OCI-LY7 (cell line): ENCODE measurements at regions not wholly inside any gene's neighbourhood (a gene's known extent, or its start where the extent isn't known, plus 50 kb on each side); places are given as distances from the start of the nearest gene placed in this dataset.

ENCODE experiments used
- BruUV-seq: library from RNA; stranded (reverse); fragments of 400-500 nt; replicated peaks from 2 replicates; lab custom pipeline; 2021; lab: Mats Ljungman, UMichigan
- CTCF ChIA-PET: fragments of 300-600 bp; sonication (Branson Sonifier 250); formaldehyde crosslinking; loops from one replicate; lab custom pipeline; 2022; ENCODE audit warnings: antibody characterized with exemption; ENCODE audit not compliant: unreplicated experiment; lab: Charles Lee
- POLR2A ChIA-PET: fragments of 300-600 bp; sonication (Branson Sonifier 250); formaldehyde crosslinking; loops from one replicate; lab custom pipeline; 2022; ENCODE audit warnings: antibody characterized with exemption; lab: Charles Lee
- DNase-seq: peaks from one replicate; pipeline ENCODE4 v3.0.0-alpha.2; 2015; ENCODE audit warnings: low spot score
- H2AFZ ChIP-seq: fragments of 200-600 bp; sonication (generic), shearing (Covaris generic); 2 replicates; pipeline ENCODE4 v1.6.1; 2014; ENCODE audit warnings: mild to moderate bottlenecking, antibody characterized with exemption, low read length, moderate library complexity
- H3K27ac ChIP-seq: fragments of 200-600 bp; sonication (generic); 2 replicates; pipeline ENCODE4 v1.5.1; 2014; ENCODE audit warnings: mixed run types, low read depth, mild to moderate bottlenecking, moderate library complexity, low read length, inconsistent platforms; ENCODE audit not compliant: poor library complexity, severe bottlenecking
- H3K36me3 ChIP-seq: fragments of 200-600 bp; sonication (generic); 2 replicates; pipeline ENCODE4 v1.6.1; 2014; ENCODE audit warnings: mild to moderate bottlenecking, antibody characterized with exemption, low read length, moderate library complexity, mixed read lengths; ENCODE audit not compliant: insufficient read depth
- H3K4me1 ChIP-seq: fragments of 200-600 bp; sonication (generic); 2 replicates; pipeline ENCODE4 v1.5.1; 2014; ENCODE audit warnings: mild to moderate bottlenecking, low read length; ENCODE audit not compliant: insufficient read depth, poor library complexity, severe bottlenecking
- H3K4me2 ChIP-seq: fragments of 200-600 bp; sonication (generic); 2 replicates; pipeline ENCODE4 v1.6.1; 2014; ENCODE audit warnings: mild to moderate bottlenecking, low read length
- H3K4me3 ChIP-seq: fragments of 200-600 bp; sonication (generic); 2 replicates; pipeline ENCODE4 v1.5.1; 2014; ENCODE audit warnings: mild to moderate bottlenecking, low read depth, low read length; ENCODE audit not compliant: poor library complexity, severe bottlenecking
- H3K79me2 ChIP-seq: fragments of 200-600 bp; sonication (generic); 2 replicates; pipeline ENCODE4 v1.6.1; 2016; ENCODE audit warnings: low read depth, mild to moderate bottlenecking, low read length, moderate library complexity, mixed read lengths; ENCODE audit not compliant: insufficient read depth
- H3K9me2 ChIP-seq: fragments of 200-600 bp; sonication (generic); 2 replicates; pipeline ENCODE4 v1.6.1; 2016; ENCODE audit warnings: mild to moderate bottlenecking, low read length, mixed read lengths; ENCODE audit not compliant: insufficient read depth
- H3K9me3 ChIP-seq: fragments of 200-600 bp; sonication (generic); 2 replicates; pipeline ENCODE4 v1.6.1; 2014; ENCODE audit warnings: mild to moderate bottlenecking, mixed run types, low read length, mixed read lengths
- H4K20me1 ChIP-seq: fragments of 200-600 bp; sonication (generic); 2 replicates; pipeline ENCODE4 v1.6.1; 2014; ENCODE audit warnings: mild to moderate bottlenecking, antibody characterized with exemption, low read length, moderate library complexity, mixed read lengths; ENCODE audit not compliant: insufficient read depth
- EZH2phosphoT487 ChIP-seq: fragments of 200-600 bp; sonication (generic); IDR thresholded peaks from 2 replicates; pipeline ENCODE4 v1.6.1; 2018; ENCODE audit warnings: low read depth, borderline replicate concordance, mild to moderate bottlenecking, mixed run types, antibody characterized with exemption, low read length, moderate library complexity, mixed read lengths
- intact Hi-C: fragments of 100-400 bp; cut with micrococcal nuclease; formaldehyde crosslinking; loops from one replicate; pipeline ENCODE4 v1.10.0; 2022; ENCODE audit not compliant: unreplicated experiment
- TF ChIP-seq, protein P1 (sequence below): fragments of 200-600 bp; sonication (generic); conservative IDR thresholded peaks from 2 replicates; pipeline ENCODE4 v1.5.1; 2014; ENCODE audit warnings: mild to moderate bottlenecking, antibody characterized with exemption, low read length, moderate library complexity, mixed read lengths

DNA sequence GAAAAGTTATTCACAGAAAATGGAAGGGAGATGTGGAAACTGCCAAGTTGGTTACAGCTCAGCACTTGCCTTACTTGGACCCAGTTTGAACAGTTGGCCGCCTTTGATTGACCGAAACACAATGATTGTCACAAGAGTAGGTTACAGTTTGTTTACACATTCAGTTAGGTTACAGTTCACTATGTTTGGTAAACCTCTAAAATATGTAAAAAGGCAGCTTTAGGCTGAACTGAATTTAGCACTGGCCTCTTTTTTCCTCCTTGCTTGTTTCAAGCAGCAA lies 116.2 kb downstream of the OLIG3 start:
- Histone ChIP-seq H3K4me1 (no peaks in the 10 kb centered on the region), H3K4me2 (no peak overlapping the region), H2AFZ (no peak overlapping the region), H3K27ac (no peak overlapping the region), H3K9me3 (peaks cover 11% of the 10 kb centered on the region), H3K36me3 (no peaks in the 10 kb centered on the region; the same call in 1 of the 2 replicates), H3K79me2 (no peaks in the 10 kb centered on the region), H3K4me3 (no peak overlapping the region), H4K20me1 (no peaks in the 10 kb centered on the region), H3K9me2 (no peaks in the 10 kb centered on the region)
- TF ChIP-seq, protein P1, sequence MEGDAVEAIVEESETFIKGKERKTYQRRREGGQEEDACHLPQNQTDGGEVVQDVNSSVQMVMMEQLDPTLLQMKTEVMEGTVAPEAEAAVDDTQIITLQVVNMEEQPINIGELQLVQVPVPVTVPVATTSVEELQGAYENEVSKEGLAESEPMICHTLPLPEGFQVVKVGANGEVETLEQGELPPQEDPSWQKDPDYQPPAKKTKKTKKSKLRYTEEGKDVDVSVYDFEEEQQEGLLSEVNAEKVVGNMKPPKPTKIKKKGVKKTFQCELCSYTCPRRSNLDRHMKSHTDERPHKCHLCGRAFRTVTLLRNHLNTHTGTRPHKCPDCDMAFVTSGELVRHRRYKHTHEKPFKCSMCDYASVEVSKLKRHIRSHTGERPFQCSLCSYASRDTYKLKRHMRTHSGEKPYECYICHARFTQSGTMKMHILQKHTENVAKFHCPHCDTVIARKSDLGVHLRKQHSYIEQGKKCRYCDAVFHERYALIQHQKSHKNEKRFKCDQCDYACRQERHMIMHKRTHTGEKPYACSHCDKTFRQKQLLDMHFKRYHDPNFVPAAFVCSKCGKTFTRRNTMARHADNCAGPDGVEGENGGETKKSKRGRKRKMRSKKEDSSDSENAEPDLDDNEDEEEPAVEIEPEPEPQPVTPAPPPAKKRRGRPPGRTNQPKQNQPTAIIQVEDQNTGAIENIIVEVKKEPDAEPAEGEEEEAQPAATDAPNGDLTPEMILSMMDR, result no peak
- no peak for TF ChIP-seq EZH2phosphoT487
- POLR2A ChIA-PET, result interaction anchor here (2.2 kb wide), 1 partner anchor 14 kb away, joined by 8 read pairs; no protein-coding TSS in a partner anchor
- DNase-seq, result no peak
- no TSS peak for BruUV-seq
- CTCF ChIA-PET, result no interaction called here
- intact Hi-C loops, result no loop called here

DNA sequence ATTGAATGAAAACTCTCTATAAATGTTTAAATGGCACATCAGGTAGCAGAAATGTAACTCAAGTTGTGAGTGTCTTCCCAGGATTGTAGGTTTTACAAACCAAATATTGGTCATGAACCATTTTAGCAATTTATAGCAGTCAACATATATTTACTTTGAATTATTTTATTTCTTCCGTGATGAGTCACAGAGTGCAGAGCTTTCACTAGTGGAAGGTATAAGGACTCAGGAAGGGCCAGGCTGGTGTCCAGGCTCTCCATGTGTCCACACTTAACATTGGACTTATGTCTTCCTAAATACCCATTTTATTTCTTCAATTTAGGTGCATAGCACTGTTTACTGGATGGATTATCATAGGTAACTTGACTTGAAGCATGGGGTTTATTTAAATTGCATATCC lies 120.9 kb downstream of the OLIG3 start:
- TF ChIP-seq, protein P1, result no peak
- TF ChIP-seq EZH2phosphoT487, result no peak
- H3K9me3 ChIP-seq, result no peaks in the 10 kb centered on the region

DNA sequence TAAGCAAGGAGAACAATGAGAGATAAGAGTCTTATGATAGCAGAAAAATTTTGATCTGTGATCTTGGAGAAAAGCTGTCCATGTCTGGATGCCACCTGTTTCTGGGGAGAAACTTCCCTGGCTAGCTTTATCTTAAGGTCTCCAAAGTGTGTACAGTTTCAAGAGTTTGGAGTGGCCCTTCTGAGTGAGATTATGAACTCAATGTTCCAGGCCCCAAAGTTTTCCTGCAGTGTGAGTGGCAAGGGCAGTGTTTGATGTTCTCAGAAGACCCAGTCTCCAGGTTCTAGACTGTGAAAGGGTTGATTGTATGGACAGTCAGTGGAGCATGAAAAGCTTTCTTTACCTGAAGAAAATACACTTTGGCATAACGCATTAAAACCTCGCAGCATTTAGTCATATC lies 121.7 kb downstream of the OLIG3 start:
- TF ChIP-seq EZH2phosphoT487, result no peak
- TF ChIP-seq, protein P1, result no peak
- Histone ChIP-seq H3K79me2 (no peaks in the 10 kb centered on the region), H4K20me1 (no peaks in the 10 kb centered on the region), H3K9me2 (no peaks in the 10 kb centered on the region), H3K4me2 (no peak overlapping the region), H3K4me1 (peaks cover 23% of the 10 kb centered on the region), H3K36me3 (no peaks in the 10 kb centered on the region), H3K27ac (no peak overlapping the region), H2AFZ (no peak overlapping the region), H3K4me3 (no peak overlapping the region), H3K9me3 (no peaks in the 10 kb centered on the region)
- intact Hi-C loops, result no loop called here
- CTCF ChIA-PET, result no interaction called here
- no peak for DNase-seq
- POLR2A ChIA-PET, result interaction anchor here (0.6 to 1.2 kb wide), 3 partner anchors 15 to 648 kb away, joined by 3 read pairs; no protein-coding TSS in a partner anchor
- BruUV-seq, result no TSS peak

More for the DNA sequence above, 120.9 kb downstream of the OLIG3 start:
- ChIA-PET CTCF (no interaction called here), POLR2A (interaction anchor here (0.6 to 1.2 kb wide), 4 partner anchors 14 to 627 kb away, joined by 3 read pairs; no protein-coding TSS in a partner anchor)
- DNase-seq, result no peak
- Histone ChIP-seq H3K27ac (no peak overlapping the region), H3K4me3 (no peak overlapping the region), H4K20me1 (no peaks in the 10 kb centered on the region), H2AFZ (no peak overlapping the region), H3K79me2 (no peaks in the 10 kb centered on the region), H3K9me2 (no peaks in the 10 kb centered on the region), H3K36me3 (no peaks in the 10 kb centered on the region), H3K4me1 (peaks cover 23% of the 10 kb centered on the region), H3K4me2 (no peak overlapping the region)
- BruUV-seq, result no TSS peak
- intact Hi-C loops, result no loop called here
